Epithelial cell of proximal tubule (primary cell): ENCODE measurements at regions not wholly inside any gene's neighbourhood (a gene's known extent, or its start where the extent isn't known, plus 50 kb on each side); places are given as distances from the start of the nearest gene placed in this dataset.

Source experiments
- DNase-seq: peaks from one replicate; pipeline ENCODE4 v3.0.0-alpha.2; 2011; ENCODE audit warnings: low read depth
- H3K4me3 ChIP-seq: 2 replicates; pipeline ENCODE4 v1.5.1; 2011; ENCODE audit warnings: low read depth, mild to moderate bottlenecking, low read length
- TF ChIP-seq, protein P1 (sequence below): conservative IDR thresholded peaks from 2 replicates; pipeline ENCODE4 v1.5.1; 2012; ENCODE audit warnings: low read depth, mild to moderate bottlenecking, low read length

DNA sequence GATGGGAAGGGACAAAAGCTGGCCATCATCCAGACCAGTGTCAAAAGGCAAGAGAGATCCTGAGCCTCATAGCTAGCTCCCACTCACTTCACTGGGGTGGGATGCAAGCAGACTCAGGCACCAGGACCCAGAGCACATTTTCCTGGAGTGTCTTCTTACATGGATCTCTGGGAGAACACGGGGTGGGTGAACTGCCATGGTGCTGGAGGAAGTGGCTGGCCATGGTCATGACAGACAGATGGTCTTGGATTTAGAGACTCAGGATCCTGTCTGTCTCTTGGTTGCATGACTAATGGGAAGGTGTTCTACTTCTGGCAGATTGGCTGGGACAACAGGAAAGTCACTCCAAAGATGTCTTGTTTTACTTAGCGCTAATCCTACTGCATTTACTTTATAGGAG, 311.5 kb downstream of the ATP23 start:
- TF ChIP-seq, protein P1, sequence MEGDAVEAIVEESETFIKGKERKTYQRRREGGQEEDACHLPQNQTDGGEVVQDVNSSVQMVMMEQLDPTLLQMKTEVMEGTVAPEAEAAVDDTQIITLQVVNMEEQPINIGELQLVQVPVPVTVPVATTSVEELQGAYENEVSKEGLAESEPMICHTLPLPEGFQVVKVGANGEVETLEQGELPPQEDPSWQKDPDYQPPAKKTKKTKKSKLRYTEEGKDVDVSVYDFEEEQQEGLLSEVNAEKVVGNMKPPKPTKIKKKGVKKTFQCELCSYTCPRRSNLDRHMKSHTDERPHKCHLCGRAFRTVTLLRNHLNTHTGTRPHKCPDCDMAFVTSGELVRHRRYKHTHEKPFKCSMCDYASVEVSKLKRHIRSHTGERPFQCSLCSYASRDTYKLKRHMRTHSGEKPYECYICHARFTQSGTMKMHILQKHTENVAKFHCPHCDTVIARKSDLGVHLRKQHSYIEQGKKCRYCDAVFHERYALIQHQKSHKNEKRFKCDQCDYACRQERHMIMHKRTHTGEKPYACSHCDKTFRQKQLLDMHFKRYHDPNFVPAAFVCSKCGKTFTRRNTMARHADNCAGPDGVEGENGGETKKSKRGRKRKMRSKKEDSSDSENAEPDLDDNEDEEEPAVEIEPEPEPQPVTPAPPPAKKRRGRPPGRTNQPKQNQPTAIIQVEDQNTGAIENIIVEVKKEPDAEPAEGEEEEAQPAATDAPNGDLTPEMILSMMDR: no peak
- DNase-seq: no peak
- H3K4me3 ChIP-seq: no peak overlapping the region

DNA sequence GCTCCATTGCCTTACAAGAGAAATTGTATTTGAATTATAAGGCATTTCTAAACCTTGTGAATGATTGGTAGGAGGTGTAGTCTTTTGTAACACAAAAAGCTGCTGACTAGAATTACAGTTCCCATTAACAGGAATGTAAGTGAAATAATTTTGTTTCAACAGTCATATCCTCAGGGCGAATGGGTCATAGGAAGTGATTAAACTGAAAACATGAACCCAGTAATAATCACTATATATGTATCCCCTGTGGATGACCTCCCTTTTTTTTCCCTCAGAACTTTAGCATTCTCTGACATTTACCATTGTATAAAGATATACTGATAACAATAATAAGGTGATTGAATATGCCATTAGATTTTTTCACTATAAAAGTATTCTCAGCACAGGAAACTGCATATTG, 312.3 kb downstream of the ATP23 start:
- TF ChIP-seq, protein P1: no peak
- no peak for DNase-seq
- no peak overlapping the region for H3K4me3 ChIP-seq

- no peak overlapping the region for H3K4me3 ChIP-seq
- TF ChIP-seq, protein P1: no peak
- no peak for DNase-seq
Observed at GRCh38 chr12:58254463-58255100, 313.2 kb downstream of the ATP23 start.

- H3K4me3 ChIP-seq: no peak overlapping the region
- no peak for DNase-seq
- TF ChIP-seq, protein P1: no peak
Observed at GRCh38 chr12:58262796-58263195, 321.4 kb downstream of the ATP23 start.

GRCh38 chr12:58263816-58264215, 322.4 kb downstream of the ATP23 start:
- TF ChIP-seq, protein P1: no peak
- H3K4me3 ChIP-seq: no peak overlapping the region
- DNase-seq: no peak

DNA sequence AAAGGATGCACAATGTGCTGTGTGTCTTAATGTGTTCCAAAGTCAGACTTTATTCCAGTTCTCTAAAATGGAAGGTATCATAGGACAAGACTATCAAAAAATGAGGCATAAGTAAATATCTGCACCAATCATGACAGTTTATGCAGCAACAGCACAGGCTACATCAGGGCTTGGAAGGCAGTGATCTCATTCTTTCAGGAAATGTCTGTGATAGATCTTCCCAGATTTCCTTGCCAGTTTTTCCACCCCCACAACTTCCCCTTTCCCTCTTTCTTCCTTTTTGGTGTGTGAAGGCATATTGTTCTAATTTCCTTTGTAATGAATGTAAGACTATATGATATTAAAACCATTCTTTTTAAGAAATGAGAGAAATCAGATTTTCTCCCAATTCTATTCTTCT, 326.7 kb downstream of the ATP23 start:
- no peak overlapping the region for H3K4me3 ChIP-seq
- DNase-seq: no peak
- TF ChIP-seq, protein P1: no peak

GRCh38 chr12:58269476-58269875, 328.1 kb downstream of the ATP23 start:
- no peak for DNase-seq
- TF ChIP-seq, protein P1: no peak
- H3K4me3 ChIP-seq: no peak overlapping the region
